ENCODE measurements at regions not wholly inside any gene's neighbourhood (a gene's known extent, or its start where the extent isn't known, plus 50 kb on each side); places are given as distances from the start of the nearest gene placed in this dataset.

- DNase-seq (ENCODE audit: low spot score), result no peak
These were observed 230.7 kb upstream of the DIO3 start for GRCh38 chr14:101330416-101331140.

DNA sequence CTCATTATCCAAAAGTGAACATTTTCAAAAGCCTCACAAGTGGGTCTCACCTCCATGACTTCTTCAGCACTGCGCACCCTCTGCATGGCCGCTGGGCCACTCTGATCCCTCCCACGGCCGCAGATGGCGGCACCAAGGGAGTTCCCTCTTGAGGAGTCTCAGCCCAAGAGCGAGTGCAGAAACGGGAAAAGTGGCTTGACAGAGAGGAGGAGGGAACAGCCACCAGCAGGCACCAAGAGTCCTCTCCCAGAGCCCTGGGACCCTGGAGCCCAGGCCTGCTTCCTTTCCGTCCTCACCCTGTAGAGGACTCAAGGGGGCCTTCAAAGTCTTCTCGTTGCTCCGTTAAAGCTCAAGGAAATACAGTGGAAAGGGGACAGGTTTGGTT lies 230.2 kb upstream of the DIO3 start:
- no peak for DNase-seq (ENCODE audit: low spot score)

DNA sequence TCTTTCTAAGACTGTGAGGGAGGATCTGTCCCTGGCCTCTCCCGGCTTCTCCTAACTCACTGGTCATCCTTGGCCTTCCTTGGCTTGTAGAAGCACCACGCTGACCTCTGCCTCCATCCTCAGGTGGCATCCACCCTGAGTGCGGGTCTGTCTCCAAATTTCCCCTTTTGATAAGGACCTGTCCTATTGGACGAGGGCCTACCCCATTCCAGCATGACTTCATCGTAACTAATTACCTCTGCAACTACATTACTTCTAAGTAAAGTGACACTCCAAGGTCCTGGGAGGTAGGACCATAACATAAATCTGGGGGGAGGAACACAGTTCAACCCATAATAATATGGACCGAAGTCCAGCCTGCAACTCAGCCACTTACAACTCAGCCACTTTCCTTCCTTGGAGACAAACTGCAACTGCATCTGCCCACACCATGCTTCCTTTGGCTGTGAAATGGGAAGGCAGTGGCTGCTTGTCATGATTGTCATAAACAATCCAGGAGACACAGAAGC lies 229.6 kb upstream of the DIO3 start:
- no peak for DNase-seq (ENCODE audit: low spot score)

DNA sequence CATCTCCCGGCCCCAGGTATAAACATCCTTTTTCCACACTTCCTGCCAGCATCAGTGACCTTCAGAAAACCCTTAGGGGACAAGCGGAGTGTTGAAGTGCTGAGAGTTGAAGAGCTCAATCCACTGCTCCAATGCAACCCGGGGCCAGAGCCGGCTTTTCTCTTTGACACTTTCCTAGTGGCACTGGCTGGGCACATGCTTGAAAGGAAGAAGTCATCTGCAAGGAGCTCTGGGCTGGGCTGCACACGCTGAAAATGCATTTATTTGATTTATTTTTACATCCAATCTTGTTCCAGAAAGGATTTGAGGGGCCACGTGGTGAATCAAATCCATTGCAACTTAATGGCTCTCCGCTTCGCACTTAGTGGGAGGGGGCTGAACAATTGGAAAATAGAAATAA lies 229.0 kb upstream of the DIO3 start:
- no peak for DNase-seq (ENCODE audit: low spot score)

DNA sequence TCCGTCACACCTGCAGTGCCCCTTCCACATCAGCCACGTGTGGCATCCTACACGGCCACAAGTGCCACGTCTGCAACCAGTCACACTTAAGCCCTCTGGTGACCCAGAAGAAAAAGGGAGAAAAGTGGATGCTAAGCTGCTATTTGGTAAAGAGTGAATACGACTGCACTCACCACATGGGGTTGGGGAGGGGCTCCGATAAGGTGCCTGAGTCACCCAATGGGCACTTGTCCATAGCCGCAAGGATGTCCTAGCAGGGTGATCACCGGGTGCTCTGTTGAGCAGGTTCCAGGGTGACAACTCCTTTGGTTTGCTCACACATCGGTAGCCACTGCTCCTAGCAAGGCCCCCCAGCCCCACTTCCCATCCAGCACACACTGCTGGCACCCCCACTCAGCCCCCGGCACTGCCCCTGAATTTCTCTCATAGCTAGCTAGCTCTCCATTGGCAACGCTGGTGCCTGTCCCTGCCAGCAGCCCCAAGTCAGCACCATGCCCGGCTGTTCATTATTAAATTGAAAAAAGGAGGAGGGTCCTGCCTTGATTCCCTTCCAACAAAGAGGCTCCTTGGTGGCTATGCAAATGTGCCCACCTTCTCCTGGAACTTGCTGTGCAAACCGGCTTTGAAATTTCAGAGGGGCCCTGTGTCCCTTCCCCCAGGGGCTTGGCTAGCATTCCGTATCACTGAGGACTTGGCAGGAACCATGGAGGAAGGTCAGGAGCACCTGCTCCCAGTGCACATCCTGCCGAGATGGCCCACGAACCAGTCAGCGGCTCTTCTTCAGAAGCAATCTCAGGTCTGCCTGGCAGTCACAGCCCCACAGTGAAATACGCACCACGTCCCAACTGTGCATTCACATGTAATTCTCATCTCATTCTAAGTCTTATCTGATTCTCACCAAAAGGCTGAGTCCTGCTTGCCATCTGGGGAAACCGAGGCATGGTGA lies 227.7 kb upstream of the DIO3 start:
- no peak for DNase-seq (ENCODE audit: low spot score)

DNA sequence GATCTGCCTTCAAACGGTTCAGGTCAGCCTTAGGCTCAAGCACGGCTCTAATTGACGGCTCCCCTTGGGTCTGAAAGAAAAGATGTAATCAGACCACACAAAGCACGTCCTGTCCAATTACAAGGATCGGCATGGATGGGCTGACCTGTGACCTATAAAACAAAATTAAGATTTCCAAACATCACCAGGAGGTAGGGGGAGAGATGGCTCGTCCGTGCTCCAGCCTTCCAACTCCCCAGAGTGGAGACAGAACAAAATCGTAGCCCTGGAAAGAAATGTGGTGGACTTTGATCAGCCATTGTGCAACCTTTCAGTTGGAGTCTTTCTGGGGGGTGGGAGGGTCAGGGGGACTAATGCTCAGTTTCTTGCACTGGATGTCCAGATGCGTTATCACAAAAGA lies 226.6 kb upstream of the DIO3 start:
- no peak for DNase-seq (ENCODE audit: low spot score)

GRCh38 chr14:101335061-101335661 lies 226.1 kb upstream of the DIO3 start:
- no peak for DNase-seq (ENCODE audit: low spot score)

GRCh38 chr14:101336183-101336582 lies 225.1 kb upstream of the DIO3 start:
- DNase-seq (ENCODE audit: low spot score), result no peak

DNA sequence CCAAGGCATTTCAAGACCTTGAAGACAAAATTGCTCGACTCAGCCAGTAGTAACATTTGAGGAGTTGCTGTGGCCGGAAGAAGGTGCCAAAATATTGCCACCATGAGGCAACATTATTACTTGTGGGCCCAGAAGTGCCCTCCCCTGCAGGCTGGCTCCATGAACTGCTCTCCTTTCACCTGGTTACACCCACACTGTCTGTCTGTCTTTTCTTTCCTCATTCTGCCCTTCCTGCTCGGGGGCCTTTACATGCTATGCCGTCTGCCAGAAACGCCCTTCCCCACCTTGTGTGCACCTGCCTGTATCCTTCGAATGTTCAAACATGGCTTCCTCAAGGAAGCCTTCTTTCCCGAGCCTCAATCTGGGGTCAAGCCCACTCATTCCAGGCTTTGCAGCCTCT lies 224.2 kb upstream of the DIO3 start:
- DNase-seq (ENCODE audit: low spot score), result no peak

DNA sequence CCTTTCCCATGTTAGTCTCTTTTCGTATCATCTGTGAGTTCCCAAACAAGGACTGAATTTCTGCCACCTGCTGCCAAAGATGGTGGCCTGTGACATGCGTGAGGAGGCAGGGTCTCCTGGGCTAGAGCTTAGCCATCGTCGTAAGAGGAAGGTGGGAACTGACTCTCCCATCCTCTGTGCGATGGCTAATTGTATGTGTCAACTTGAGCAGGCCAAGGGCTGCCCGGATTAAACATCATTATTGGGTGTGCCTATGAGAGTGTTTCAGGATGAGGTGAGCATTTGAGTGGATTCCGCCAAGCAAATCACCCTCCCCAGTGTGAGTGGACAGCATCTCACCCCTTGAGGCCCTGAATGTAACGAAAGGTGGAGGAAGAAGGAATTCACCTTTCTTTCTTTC lies 220.7 kb upstream of the DIO3 start:
- DNase-seq (ENCODE audit: low spot score), result no peak

- no peak for DNase-seq (ENCODE audit: low spot score)
These were observed 213.2 kb upstream of the DIO3 start for GRCh38 chr14:101347893-101348777.

DNA sequence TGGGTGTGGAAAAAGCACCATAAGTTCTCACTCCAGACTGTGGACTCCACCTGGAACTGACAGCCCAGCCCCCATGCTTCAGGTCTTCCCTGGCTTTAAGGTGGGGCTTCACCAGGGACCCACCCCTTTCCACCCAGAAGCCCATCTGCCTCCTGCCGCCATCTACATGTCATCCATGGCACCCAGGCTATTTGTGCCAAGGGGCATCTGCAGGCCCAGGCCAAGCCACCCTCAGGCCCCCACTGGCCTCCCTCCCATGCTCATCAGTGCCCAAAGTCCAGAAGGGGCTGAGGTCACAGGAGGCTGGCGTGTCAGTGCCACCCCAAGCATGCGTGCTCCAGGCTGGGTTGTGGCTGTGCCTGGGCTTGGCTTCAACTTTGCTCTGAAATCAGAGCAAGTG lies 212.2 kb upstream of the DIO3 start:
- DNase-seq (ENCODE audit: low spot score), result no peak

DNA sequence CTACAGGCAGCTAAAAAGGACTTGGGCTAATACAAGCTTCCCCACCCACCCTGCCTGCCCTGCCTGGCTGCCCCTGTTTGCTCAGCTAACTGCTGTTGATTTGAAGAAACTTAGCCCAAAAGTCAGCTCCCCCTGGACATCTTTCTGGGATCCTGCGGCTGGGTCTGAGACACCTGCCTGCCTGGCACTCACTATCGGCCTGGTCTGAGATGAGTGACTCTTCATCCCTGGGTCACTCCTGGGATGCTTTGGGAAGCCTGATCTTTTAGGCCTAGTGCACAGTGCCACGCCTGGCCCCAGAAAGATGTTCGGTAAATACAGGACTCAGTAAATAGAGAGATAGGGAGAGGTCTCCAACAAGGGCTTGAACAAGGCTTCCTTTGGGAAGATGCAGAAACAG lies 211.3 kb upstream of the DIO3 start:
- DNase-seq (ENCODE audit: low spot score), result no peak

DNA sequence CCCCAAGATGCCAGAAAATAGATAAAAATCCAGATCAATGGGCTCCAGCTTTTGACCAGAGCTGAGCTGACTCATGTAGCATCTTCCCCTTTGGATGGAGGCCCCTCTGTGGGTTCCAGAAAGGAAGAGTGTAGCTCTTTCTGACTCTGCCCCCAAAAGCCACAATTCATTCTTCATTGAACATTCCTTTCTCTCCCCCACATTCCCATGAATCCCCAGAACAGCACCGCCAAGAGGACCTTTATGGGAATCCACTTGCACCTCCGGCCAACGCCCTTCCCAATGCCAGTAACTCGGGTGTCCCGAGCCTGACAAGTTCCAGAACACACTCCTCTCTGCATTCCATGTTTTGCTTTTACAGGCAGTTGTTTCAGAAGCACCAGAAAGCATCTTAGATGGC lies 210.6 kb upstream of the DIO3 start:
- DNase-seq (ENCODE audit: low spot score), result no peak

DNA sequence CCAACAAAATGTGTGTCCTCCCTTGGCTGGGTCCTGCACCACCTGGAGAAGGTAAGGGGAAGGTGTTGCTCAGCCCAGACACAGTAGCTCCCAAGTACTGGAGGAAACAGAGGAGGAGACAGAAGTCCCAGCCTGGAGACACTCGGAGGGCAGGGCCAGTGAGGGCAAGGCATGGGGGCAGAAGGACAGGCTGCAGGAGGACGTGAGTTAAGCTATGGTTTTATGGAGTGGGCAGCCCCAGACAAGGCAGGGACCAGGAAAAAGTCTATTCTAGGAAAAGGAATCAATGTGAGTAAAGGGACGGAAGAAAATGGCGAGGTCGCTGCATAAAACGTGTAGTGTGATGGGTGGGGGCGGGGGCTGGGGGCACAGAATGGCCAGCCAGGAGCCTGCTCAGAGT lies 210.1 kb upstream of the DIO3 start:
- DNase-seq (ENCODE audit: low spot score), result no peak

DNA sequence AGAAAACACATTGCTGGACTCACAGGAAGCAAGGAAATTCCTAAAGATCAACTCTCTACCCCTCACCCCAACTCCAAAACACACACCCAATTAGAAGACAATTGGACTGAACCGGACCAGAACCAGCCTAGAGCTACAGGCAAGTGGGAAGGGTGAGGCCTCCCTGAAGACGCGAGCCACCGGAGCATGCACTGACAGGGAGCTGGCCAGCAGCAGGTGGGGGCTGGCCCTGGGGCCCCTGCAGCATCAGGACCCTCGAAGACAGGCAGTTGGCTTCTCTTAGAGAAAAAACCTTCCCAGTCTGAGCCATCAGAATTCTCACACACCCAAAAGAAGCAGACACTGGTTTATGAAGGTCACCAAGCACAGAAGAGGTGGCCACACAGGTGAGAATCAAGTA lies 209.5 kb upstream of the DIO3 start:
- no peak for DNase-seq (ENCODE audit: low spot score)

DNA sequence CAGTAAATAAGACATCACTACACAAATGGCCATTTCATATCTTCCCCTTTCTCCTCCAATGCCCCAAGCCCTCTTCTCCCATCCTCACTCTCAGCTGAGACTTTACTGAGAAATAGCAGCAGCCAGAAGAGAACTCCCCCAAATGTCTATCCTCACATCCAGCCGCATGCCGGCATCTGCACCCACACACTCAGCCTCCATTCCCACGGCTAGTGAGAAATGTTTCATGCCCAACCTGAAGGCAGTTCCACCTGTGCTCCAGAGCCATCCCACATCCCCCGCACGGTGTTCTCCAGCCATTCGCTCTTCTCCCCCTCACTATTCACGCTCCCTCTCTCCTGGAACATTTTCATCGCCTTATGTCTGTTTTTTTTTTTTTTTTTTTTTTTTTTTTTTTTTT lies 208.7 kb upstream of the DIO3 start:
- no peak for DNase-seq (ENCODE audit: low spot score)

- no peak for DNase-seq (ENCODE audit: low spot score)
These were observed 207.9 kb upstream of the DIO3 start for GRCh38 chr14:101353422-101353821.

GRCh38 chr14:101354726-101355125 lies 206.6 kb upstream of the DIO3 start:
- no peak for DNase-seq (ENCODE audit: low spot score)

DNA sequence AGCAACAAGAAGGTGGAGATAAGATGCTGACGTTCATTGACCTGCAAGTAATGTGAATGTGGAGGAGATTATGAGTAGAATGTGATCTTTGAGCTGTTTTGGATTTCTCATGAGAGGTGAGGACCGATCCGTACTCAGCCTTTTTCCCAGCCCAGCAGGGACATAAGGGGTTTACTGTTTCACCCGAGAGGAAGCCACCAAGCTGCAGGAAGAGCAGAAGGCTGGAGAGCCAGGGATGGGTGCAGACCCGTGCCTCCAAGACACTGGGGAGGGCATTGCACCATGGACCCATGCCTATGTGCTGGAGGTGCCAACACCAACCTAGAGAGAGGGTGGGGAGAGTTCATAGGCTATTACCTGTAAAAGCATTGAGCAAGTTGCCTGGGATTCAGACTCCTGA lies 206.0 kb upstream of the DIO3 start:
- DNase-seq (ENCODE audit: low spot score), result no peak

DNA sequence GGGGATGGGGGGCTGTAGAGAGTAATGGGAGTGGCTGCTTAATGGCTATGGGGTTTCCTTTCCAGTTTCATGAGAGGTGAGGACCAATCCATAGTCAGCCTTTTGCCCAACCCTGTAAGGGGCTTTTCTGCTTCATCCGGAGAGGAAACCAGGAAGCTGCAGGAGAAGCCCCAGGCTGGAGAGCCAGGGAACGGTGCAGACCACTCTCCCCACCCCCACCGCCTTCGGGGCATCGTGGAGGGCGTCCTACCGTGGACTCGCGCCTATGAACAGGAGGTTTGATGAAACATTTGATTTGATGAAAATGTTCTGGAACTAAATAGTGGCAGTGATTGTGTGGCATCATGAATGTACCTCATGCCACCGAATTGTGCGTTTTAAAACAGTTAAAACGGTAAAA lies 204.3 kb upstream of the DIO3 start:
- DNase-seq (ENCODE audit: low spot score), result no peak

Data from iPS-NIHi11 (cell line).